ENCODE measurements at regions not wholly inside any gene's neighbourhood (a gene's known extent, or its start where the extent isn't known, plus 50 kb on each side); places are given as distances from the start of the nearest gene placed in this dataset.

DNA sequence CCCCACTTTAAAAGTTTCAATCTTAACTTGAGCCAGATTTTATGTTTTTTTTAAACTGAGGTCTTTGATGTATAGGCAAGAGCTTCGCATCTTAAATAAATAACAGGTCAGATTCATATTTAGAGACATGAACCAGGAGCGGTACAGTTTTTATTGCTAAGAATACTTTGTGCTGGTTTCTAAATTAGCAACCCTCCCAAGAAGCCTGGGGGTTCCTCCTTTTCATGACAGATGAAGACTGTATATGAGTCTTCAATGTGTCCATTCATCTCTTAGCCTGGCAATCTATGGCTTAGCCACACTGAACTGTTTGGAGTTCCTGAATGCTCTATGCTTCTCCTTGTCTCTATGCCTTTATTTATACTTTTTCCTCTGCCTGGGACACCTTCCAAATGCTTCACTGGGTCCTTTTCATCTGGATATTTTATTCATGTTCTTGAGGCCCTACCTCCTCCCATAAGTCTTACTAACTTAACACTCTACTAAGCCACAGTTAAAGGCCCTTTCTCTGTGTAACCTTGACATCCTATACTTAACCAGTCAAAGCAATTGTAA, 338.6 kb downstream of the INSC start:
- ChIA-PET CTCF (no interaction called here), POLR2A (no interaction called here)
- TF ChIP-seq, protein P1, sequence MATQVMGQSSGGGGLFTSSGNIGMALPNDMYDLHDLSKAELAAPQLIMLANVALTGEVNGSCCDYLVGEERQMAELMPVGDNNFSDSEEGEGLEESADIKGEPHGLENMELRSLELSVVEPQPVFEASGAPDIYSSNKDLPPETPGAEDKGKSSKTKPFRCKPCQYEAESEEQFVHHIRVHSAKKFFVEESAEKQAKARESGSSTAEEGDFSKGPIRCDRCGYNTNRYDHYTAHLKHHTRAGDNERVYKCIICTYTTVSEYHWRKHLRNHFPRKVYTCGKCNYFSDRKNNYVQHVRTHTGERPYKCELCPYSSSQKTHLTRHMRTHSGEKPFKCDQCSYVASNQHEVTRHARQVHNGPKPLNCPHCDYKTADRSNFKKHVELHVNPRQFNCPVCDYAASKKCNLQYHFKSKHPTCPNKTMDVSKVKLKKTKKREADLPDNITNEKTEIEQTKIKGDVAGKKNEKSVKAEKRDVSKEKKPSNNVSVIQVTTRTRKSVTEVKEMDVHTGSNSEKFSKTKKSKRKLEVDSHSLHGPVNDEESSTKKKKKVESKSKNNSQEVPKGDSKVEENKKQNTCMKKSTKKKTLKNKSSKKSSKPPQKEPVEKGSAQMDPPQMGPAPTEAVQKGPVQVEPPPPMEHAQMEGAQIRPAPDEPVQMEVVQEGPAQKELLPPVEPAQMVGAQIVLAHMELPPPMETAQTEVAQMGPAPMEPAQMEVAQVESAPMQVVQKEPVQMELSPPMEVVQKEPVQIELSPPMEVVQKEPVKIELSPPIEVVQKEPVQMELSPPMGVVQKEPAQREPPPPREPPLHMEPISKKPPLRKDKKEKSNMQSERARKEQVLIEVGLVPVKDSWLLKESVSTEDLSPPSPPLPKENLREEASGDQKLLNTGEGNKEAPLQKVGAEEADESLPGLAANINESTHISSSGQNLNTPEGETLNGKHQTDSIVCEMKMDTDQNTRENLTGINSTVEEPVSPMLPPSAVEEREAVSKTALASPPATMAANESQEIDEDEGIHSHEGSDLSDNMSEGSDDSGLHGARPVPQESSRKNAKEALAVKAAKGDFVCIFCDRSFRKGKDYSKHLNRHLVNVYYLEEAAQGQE (IDR thresholded peaks at IDR 0.05; ENCODE audit: insufficient read depth in 1 of 2, low read depth in 2 of 2, low read length in 1 of 2): no peak
- TF ChIP-seq TCF7L2 (IDR thresholded peaks at IDR 0.05; ENCODE audit: low read depth, low read length) (no peak), POLR2AphosphoS5 (IDR thresholded peaks at IDR 0.05; ENCODE audit: low read depth, low read length) (no peak), SIN3A (IDR thresholded peaks at IDR 0.05; ENCODE audit: borderline replicate concordance, insufficient read depth, low read depth, low read length) (no peak)
- TF ChIP-seq, protein P2, sequence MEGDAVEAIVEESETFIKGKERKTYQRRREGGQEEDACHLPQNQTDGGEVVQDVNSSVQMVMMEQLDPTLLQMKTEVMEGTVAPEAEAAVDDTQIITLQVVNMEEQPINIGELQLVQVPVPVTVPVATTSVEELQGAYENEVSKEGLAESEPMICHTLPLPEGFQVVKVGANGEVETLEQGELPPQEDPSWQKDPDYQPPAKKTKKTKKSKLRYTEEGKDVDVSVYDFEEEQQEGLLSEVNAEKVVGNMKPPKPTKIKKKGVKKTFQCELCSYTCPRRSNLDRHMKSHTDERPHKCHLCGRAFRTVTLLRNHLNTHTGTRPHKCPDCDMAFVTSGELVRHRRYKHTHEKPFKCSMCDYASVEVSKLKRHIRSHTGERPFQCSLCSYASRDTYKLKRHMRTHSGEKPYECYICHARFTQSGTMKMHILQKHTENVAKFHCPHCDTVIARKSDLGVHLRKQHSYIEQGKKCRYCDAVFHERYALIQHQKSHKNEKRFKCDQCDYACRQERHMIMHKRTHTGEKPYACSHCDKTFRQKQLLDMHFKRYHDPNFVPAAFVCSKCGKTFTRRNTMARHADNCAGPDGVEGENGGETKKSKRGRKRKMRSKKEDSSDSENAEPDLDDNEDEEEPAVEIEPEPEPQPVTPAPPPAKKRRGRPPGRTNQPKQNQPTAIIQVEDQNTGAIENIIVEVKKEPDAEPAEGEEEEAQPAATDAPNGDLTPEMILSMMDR (IDR thresholded peaks at IDR 0.05): no peak
- in situ Hi-C loops (cut with HindIII; ENCODE audit: low pct_unique_long_range_greater_than_20kb, low sequenced_read_pairs): no loop called here
- no TSS peak for BruUV-seq (replicated peaks)
- no peaks in the 10 kb centered on the region for H3K36me3 ChIP-seq (ENCODE audit: control insufficient read depth, insufficient read depth, low read length)
- H3K4me3 ChIP-seq (ENCODE audit: low read depth in 2 of 2, low read length in 2 of 2): no peak overlapping the region
- H3K4me1 ChIP-seq (ENCODE audit: control insufficient read depth, insufficient read depth, low read length): no peaks in the 10 kb centered on the region
- DNase-seq (ENCODE audit: low read depth, low spot score): no peak
- intact Hi-C loops (cut with micrococcal nuclease; ENCODE audit: unreplicated experiment): no loop called here
- H3K9me3 ChIP-seq (ENCODE audit: control insufficient read depth, insufficient read depth, low read depth, low read length): no peaks in the 10 kb centered on the region
- no peak overlapping the region for H3K27ac ChIP-seq (ENCODE audit: low read length)
- no peak for ATAC-seq
- H3K27me3 ChIP-seq (ENCODE audit: control insufficient read depth, insufficient read depth, low read length): no peaks in the 10 kb centered on the region

DNA sequence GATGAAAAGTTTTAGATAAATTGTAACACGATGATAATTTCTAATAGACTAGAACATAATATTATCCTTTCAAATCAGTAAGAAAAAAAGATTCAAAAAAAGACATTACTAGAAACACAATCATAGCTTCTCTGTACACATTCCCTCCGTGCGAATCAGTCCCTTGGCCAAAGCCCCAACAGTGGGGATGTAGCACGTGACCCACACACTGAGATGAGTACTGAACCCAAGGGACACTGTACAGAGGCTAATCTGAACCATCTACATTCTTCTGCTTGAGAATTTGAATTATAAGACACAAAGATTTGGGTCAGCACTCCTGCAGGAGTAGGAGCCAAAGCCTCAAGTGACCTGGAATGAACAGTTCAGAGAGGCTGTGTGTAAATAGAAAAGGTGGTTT, 353.7 kb downstream of the INSC start:
- DNase-seq (ENCODE audit: low read depth, low spot score): no peak
- no peak overlapping the region for H3K4me3 ChIP-seq (ENCODE audit: low read depth in 2 of 2, low read length in 2 of 2)
- ChIA-PET POLR2A (no interaction called here), CTCF (no interaction called here)
- intact Hi-C loops (cut with micrococcal nuclease; ENCODE audit: unreplicated experiment) (no loop called here), in situ Hi-C loops (cut with HindIII; ENCODE audit: low pct_unique_long_range_greater_than_20kb, low sequenced_read_pairs) (no loop called here)
- no peaks in the 10 kb centered on the region for H3K9me3 ChIP-seq (ENCODE audit: control insufficient read depth, insufficient read depth, low read depth, low read length)
- BruUV-seq (replicated peaks): no TSS peak
- H3K27ac ChIP-seq (ENCODE audit: low read length): no peak overlapping the region
- no peaks in the 10 kb centered on the region for H3K4me1 ChIP-seq (ENCODE audit: control insufficient read depth, insufficient read depth, low read length)
- H3K27me3 ChIP-seq (ENCODE audit: control insufficient read depth, insufficient read depth, low read length): no peaks in the 10 kb centered on the region
- no peak for ATAC-seq
- H3K36me3 ChIP-seq (ENCODE audit: control insufficient read depth, insufficient read depth, low read length): no peaks in the 10 kb centered on the region
- TF ChIP-seq TCF7L2 (IDR thresholded peaks at IDR 0.05; ENCODE audit: low read depth, low read length) (no peak), SIN3A (IDR thresholded peaks at IDR 0.05; ENCODE audit: borderline replicate concordance, insufficient read depth, low read depth, low read length) (no peak)
- TF ChIP-seq, protein P2 (IDR thresholded peaks at IDR 0.05): no peak
- TF ChIP-seq, protein P1 (IDR thresholded peaks at IDR 0.05; ENCODE audit: insufficient read depth in 1 of 2, low read depth in 2 of 2, low read length in 1 of 2): no peak

Data from Panc1 (cell line).